ENCODE measurements at regions not wholly inside any gene's neighbourhood (a gene's known extent, or its start where the extent isn't known, plus 50 kb on each side); places are given as distances from the start of the nearest gene placed in this dataset.

- TF ChIP-seq CTCF (IDR thresholded peaks at IDR 0.05): no peak
- TF ChIP-seq POLR2A (IDR thresholded peaks at IDR 0.05): no peak
Measured at GRCh38 chr5:179407191-179408175, 62.2 kb upstream of the ADAMTS2 start.
